GM18499 (cell line): ENCODE measurements at regions not wholly inside any gene's neighbourhood (a gene's known extent, or its start where the extent isn't known, plus 50 kb on each side); places are given as distances from the start of the nearest gene placed in this dataset.
"Not testable (repeated sequence)": the region's sequence is repeated elsewhere in the genome, so short reads cannot be mapped to it uniquely, and the experiment has no call there.

Experiments
- ATAC-seq: cut with Tn5 transposase; IDR thresholded peaks from one replicate; pipeline ENCODE4 v1.9.1; 2021; ENCODE audit warnings: moderate number of reproducible peaks; ENCODE audit not compliant: insufficient read depth, unreplicated experiment

- no peak for ATAC-seq
Measured at GRCh38 chr18:71431689-71432088, 1112.5 kb downstream of the CBLN2 start.

- ATAC-seq = no peak
Measured at GRCh38 chr18:71431171-71431570, 1113.0 kb downstream of the CBLN2 start.

GRCh38 chr18:71426441-71426840 is 1117.7 kb downstream of the CBLN2 start:
- no peak for ATAC-seq

- ATAC-seq = no peak
Measured at GRCh38 chr18:71405169-71405809, 1116.4 kb downstream of the SOCS6 start.

GRCh38 chr18:71403501-71403900 is 1114.7 kb downstream of the SOCS6 start:
- ATAC-seq = no peak

- no peak for ATAC-seq
Measured at GRCh38 chr18:71398531-71398930, 1109.7 kb downstream of the SOCS6 start.

GRCh38 chr18:71388148-71388547 is 1099.3 kb downstream of the SOCS6 start:
- ATAC-seq = no peak

GRCh38 chr18:71374294-71375000 is 1085.6 kb downstream of the SOCS6 start:
- ATAC-seq = no peak

GRCh38 chr18:71371951-71372605 is 1083.2 kb downstream of the SOCS6 start:
- ATAC-seq = no peak

GRCh38 chr18:71370671-71371445 is 1082.0 kb downstream of the SOCS6 start:
- ATAC-seq = no peak

- no peak for ATAC-seq
Measured at GRCh38 chr18:71370095-71370494, 1081.2 kb downstream of the SOCS6 start.

- no peak for ATAC-seq
Measured at GRCh38 chr18:71362140-71362539, 1073.3 kb downstream of the SOCS6 start.

GRCh38 chr18:71355599-71355998 is 1066.8 kb downstream of the SOCS6 start:
- not testable (repeated sequence) for ATAC-seq

GRCh38 chr18:71352618-71353017 is 1063.8 kb downstream of the SOCS6 start:
- ATAC-seq = no peak

- ATAC-seq = no peak
Measured at GRCh38 chr18:71336576-71337210, 1047.8 kb downstream of the SOCS6 start.

- no peak for ATAC-seq
Measured at GRCh38 chr18:71329563-71329962, 1040.7 kb downstream of the SOCS6 start.

- no peak for ATAC-seq
Measured at GRCh38 chr18:71329114-71329513, 1040.3 kb downstream of the SOCS6 start.

- ATAC-seq = no peak
Measured at GRCh38 chr18:71327850-71328249, 1039.0 kb downstream of the SOCS6 start.

GRCh38 chr18:71327441-71327840 is 1038.6 kb downstream of the SOCS6 start:
- no peak for ATAC-seq

GRCh38 chr18:71326826-71327225 is 1038.0 kb downstream of the SOCS6 start:
- ATAC-seq = no peak
